HG03139 (cell line): ENCODE measurements at regions not wholly inside any gene's neighbourhood (a gene's known extent, or its start where the extent isn't known, plus 50 kb on each side); places are given as distances from the start of the nearest gene placed in this dataset.

ENCODE experiments used
- ATAC-seq: cut with Tn5 transposase; IDR thresholded peaks from one replicate; pipeline ENCODE4 v1.9.1; 2021; ENCODE audit not compliant: unreplicated experiment

- ATAC-seq = no peak
These were observed 497.5 kb upstream of the ZMIZ1 start for GRCh38 chr10:78571286-78571685.

GRCh38 chr10:78571891-78572290 is 496.9 kb upstream of the ZMIZ1 start:
- ATAC-seq = no peak

- no peak for ATAC-seq
These were observed 496.2 kb upstream of the ZMIZ1 start for GRCh38 chr10:78572565-78572964.

GRCh38 chr10:78574547-78574946 is 494.2 kb upstream of the ZMIZ1 start:
- no peak for ATAC-seq

DNA sequence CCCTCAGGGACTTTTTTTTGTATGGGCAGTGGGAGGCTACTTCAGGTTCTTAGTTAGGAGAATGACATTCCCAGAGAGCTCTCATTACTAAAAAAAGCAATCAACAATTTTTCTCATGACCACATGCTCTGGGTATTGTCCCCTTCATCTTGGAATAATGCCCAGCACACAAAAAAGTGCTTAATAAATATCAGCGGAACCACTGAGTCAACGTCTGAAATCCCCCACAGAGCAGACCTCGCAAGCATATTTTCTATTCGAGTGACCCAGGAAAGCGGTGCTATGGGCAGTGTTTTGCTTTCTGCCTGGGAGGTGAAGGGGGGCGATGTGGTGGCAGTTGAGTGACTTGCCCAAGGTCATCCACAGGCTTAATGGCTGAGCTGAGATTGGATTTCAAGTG is 493.4 kb upstream of the ZMIZ1 start:
- ATAC-seq = no peak

DNA sequence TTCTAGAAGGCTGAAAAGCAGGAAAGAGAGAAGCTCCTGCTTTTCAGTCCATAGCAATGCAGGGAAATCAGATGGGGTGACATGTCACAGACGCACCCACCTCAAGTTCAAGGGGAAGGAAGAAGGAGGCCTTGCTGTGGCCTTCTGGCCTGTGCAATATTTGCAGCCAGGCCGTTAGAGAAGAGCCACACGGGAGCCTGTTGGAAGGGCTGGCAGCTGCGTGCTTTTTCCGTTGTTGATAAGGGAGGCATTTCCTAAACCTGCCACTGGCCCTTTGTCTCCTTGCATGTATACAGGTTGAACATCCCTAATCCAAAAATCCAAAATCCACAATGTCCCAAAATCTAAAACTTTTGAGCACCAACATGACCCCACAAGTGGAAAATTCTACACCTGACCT is 492.5 kb upstream of the ZMIZ1 start:
- ATAC-seq = no peak

- ATAC-seq = no peak
These were observed 491.1 kb upstream of the ZMIZ1 start for GRCh38 chr10:78577712-78578111.

DNA sequence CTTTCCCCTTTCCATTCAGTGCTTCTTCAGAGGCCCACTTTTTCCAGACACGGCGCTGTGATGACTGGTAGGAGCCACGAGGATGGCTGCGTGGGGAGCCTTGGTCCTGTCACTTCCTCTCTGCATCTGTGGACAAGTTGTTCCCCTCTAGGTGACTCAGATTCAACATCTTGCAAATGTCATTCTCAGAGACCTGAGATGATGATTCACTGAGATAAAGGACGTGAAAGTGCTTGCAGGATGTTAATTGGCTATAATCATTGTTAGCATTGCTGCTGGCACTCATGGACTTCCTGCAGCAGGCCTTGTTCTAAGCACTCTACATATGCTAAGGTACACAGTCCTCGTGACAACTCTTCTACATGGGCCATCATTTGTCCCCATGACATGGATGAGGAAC is 489.8 kb upstream of the ZMIZ1 start:
- ATAC-seq = no peak

GRCh38 chr10:78579576-78579975 is 489.2 kb upstream of the ZMIZ1 start:
- ATAC-seq = no peak

GRCh38 chr10:78579995-78580394 is 488.8 kb upstream of the ZMIZ1 start:
- ATAC-seq = no peak

- no peak for ATAC-seq
These were observed 487.6 kb upstream of the ZMIZ1 start for GRCh38 chr10:78581133-78581694.

- ATAC-seq = no peak
These were observed 486.2 kb upstream of the ZMIZ1 start for GRCh38 chr10:78582540-78582939.

- ATAC-seq = no peak
These were observed 484.5 kb upstream of the ZMIZ1 start for GRCh38 chr10:78584266-78584665.

- no peak for ATAC-seq
These were observed 484.1 kb upstream of the ZMIZ1 start for GRCh38 chr10:78584681-78585080.

GRCh38 chr10:78585952-78586351 is 482.8 kb upstream of the ZMIZ1 start:
- ATAC-seq = no peak

- no peak for ATAC-seq
These were observed 480.5 kb upstream of the ZMIZ1 start for GRCh38 chr10:78588194-78588811.

- ATAC-seq = no peak
These were observed 479.1 kb upstream of the ZMIZ1 start for GRCh38 chr10:78589687-78590086.

DNA sequence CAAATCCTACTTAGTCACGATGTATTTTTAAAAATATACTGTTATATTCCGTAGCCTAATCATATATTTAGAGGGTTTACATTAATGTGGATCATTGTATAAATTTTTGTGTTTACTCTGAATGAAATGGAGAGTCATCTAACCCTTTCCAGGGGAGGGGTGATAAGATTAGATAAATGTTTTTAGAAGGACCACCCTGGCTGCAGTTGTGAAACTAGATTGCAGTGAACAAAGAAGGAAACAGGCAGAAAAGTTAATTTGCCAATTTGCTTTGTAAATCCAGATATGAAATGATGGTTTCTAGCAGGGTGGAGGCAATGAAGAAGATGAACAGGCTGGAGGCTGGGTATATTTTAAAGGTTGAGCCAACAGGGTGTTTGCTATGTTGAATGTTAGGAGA is 477.7 kb upstream of the ZMIZ1 start:
- no peak for ATAC-seq

DNA sequence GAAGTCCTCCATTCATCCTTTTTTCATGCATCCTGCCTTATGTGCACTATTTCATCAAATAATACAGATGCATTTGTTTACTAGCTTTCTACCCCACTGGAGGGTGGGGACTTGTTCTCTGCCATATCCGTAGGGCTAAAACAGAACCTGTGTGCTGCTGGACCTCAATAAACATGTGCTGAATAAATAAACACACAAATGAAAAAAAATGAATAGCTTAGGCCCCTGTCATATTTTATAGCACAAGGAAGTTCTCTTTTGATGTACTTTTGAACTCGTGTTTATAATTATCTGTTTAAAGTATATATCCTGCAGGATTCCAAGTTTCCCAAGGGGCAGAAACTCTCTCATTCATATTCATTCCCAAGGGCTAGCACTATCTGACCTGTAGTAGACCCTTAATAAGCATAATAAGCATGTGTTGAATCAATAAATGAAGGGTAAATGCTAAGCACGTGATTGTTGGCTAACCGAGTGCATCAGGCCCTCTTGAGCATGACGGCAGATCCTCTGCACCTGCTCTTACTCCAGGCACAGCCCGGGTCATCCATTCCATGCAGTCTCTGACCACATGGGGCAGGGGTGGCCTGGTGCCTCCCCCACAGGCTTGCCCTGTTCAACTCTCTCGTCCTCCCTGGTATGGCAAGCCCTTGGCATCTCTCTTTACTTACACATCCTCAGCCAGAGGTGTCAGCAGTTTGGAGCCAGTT is 474.1 kb upstream of the ZMIZ1 start:
- no peak for ATAC-seq

DNA sequence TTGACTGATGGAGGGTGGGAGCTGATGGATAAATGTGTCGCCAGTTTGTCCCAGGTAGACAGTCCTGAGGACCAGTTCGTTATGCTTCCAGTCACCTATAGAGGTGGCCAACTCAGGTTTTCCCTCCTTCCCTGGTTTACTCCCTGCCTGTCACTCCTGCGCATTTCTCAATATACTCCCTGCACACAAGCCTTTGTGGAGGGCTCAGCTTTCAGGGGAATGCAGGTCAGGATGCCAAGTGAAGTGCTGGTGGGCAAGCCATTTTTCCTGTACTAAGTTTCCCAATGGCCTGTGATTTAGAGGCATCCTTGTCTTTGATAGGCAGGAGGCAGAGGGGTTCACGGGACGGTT is 473.5 kb upstream of the ZMIZ1 start:
- no peak for ATAC-seq

DNA sequence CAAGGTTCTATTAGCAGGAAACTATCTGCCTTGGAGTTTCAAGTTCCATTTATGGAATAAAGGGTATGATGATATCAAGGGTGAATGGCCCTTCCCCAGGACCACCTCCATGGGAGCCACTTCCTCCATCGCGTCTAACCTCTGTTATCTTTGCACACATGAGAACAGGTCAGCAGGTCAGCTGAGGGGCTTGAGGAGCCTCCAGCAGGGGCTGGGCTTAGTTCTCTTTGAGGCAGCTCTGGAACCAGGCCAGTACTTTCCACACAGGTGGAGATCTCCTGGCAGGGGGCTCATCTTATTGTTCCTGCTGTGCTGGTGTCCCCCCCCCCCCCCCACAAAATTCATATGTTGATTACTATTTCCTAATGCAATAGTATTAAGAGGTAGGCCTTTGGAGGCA is 472.2 kb upstream of the ZMIZ1 start:
- no peak for ATAC-seq

- no peak for ATAC-seq
These were observed 470.8 kb upstream of the ZMIZ1 start for GRCh38 chr10:78597796-78598555.
